GM23338 (cell line): ENCODE measurements at regions not wholly inside any gene's neighbourhood (a gene's known extent, or its start where the extent isn't known, plus 50 kb on each side); places are given as distances from the start of the nearest gene placed in this dataset.

ENCODE experiments used
- ATAC-seq: fragments of 200-7000 bp; cut with Tn5 transposase; 3 replicates; pipeline ENCODE4 v1.9.1; 2020
- DNase-seq: peaks from one replicate; pipeline ENCODE4 v3.0.0-alpha.2; 2015; ENCODE audit warnings: low spot score
- H2AFZ ChIP-seq: fragments of 200-600 bp; sonication (generic); 2 replicates; pipeline ENCODE4 v1.8.0; 2016; ENCODE audit warnings: antibody characterized with exemption, mild to moderate bottlenecking, moderate library complexity
- H3F3A ChIP-seq: fragments of 200-600 bp; sonication (generic); replicated peaks from 2 replicates; pipeline ENCODE4 v1.8.0; 2017; ENCODE audit warnings: antibody characterized with exemption, mixed run types, low read depth
- H3K27ac ChIP-seq: fragments of 200-600 bp; sonication (generic); 2 replicates; pipeline ENCODE4 v1.6.1; 2016; ENCODE audit warnings: low read depth
- H3K27me3 ChIP-seq: fragments of 200-600 bp; sonication (generic); 2 replicates; pipeline ENCODE4 v1.8.0; 2016; ENCODE audit warnings: mild to moderate bottlenecking, mixed run types, moderate library complexity; ENCODE audit not compliant: insufficient read depth
- H3K36me3 ChIP-seq: fragments of 200-600 bp; sonication (generic); 2 replicates; pipeline ENCODE4 v1.8.0; 2016; ENCODE audit warnings: mild to moderate bottlenecking; ENCODE audit not compliant: insufficient read depth
- H3K4me1 ChIP-seq: fragments of 200-600 bp; sonication (generic); 2 replicates; pipeline ENCODE4 v1.8.0; 2016; ENCODE audit warnings: mild to moderate bottlenecking, moderate library complexity; ENCODE audit not compliant: insufficient read depth
- H3K4me2 ChIP-seq: fragments of 200-600 bp; sonication (generic); 2 replicates; pipeline ENCODE4 v1.7.1; 2017; ENCODE audit warnings: mixed run types
- H3K4me3 ChIP-seq: fragments of 200-600 bp; sonication (generic); 2 replicates; pipeline ENCODE4 v1.6.1; 2016; ENCODE audit warnings: mixed run types
- H3K79me2 ChIP-seq: fragments of 200-600 bp; sonication (generic); replicated peaks from 2 replicates; pipeline ENCODE4 v1.8.0; 2017; ENCODE audit warnings: mild to moderate bottlenecking; ENCODE audit not compliant: insufficient read depth
- H3K9me2 ChIP-seq: fragments of 200-600 bp; sonication (generic); 2 replicates; pipeline ENCODE4 v1.8.0; 2017; ENCODE audit not compliant: insufficient read depth
- H4K20me1 ChIP-seq: fragments of 200-600 bp; sonication (generic); replicated peaks from 2 replicates; pipeline ENCODE4 v1.8.0; 2017; ENCODE audit warnings: mild to moderate bottlenecking; ENCODE audit not compliant: insufficient read depth
- H3K27ac Mint-ChIP-seq: 2 replicates; pipeline ENCODE4 v1.8.0; 2020; ENCODE audit warnings: inconsistent platforms, mild to moderate bottlenecking, moderate library complexity, mixed read lengths
- H3K27me3 Mint-ChIP-seq: 3 replicates; pipeline ENCODE4 v1.8.0; 2022; ENCODE audit warnings: low read depth, mild to moderate bottlenecking, moderate library complexity, mixed read lengths, inconsistent platforms; ENCODE audit not compliant: insufficient read depth, poor library complexity
- H3K36me3 Mint-ChIP-seq: 3 replicates; pipeline ENCODE4 v1.8.0; 2021; ENCODE audit warnings: low read depth, mild to moderate bottlenecking, inconsistent platforms, moderate library complexity, mixed read lengths
- H3K4me1 Mint-ChIP-seq: 3 replicates; pipeline ENCODE4 v1.8.0; 2020; ENCODE audit warnings: mild to moderate bottlenecking, inconsistent platforms, mixed read lengths
- H3K4me3 Mint-ChIP-seq: 3 replicates; pipeline ENCODE4 v1.8.0; 2021; ENCODE audit warnings: moderate library complexity, mild to moderate bottlenecking, inconsistent platforms, mixed read lengths
- H3K9me3 Mint-ChIP-seq: 3 replicates; pipeline ENCODE4 v1.8.0; 2020; ENCODE audit warnings: moderate library complexity, mild to moderate bottlenecking, inconsistent platforms, mixed read lengths
- CTCF ChIP-seq, 2 experiments: fragments of 200-600 bp in 1 of 2; sonication (generic) in 1 of 2; conservative IDR thresholded peaks; 2 replicates each; pipeline versions ENCODE4 v1.5.1 to v1.6.1; 2016 to 2017; ENCODE audit warnings: antibody characterized with exemption in 2 of 2, low read depth in 2 of 2, mild to moderate bottlenecking in 2 of 2, moderate library complexity in 1 of 2
- ETS1 ChIP-seq: IDR thresholded peaks from 2 replicates; pipeline ENCODE4 v1.6.1; 2016; ENCODE audit warnings: antibody characterized with exemption
- EZH2phosphoT487 ChIP-seq: fragments of 200-600 bp; sonication (generic); IDR thresholded peaks from one replicate; pipeline ENCODE4 v1.8.1; 2018; ENCODE audit warnings: antibody characterized with exemption; ENCODE audit not compliant: unreplicated experiment
- STAT1 ChIP-seq: IDR thresholded peaks from one replicate; pipeline ENCODE4 v1.6.1; 2016; ENCODE audit warnings: antibody characterized with exemption; ENCODE audit not compliant: unreplicated experiment
- ZNF114 ChIP-seq: fragments of 250-450 bp; sonication (Bioruptor Pico); IDR thresholded peaks from 2 replicates; pipeline ENCODE4 v1.5.0; 2020; ENCODE audit warnings: mild to moderate bottlenecking, moderate library complexity
- ZNF331 ChIP-seq: fragments of 250-450 bp; sonication (Bioruptor Pico); IDR thresholded peaks from 2 replicates; pipeline ENCODE4 v1.5.0; 2020; ENCODE audit warnings: low read depth, mild to moderate bottlenecking, moderate library complexity

DNA sequence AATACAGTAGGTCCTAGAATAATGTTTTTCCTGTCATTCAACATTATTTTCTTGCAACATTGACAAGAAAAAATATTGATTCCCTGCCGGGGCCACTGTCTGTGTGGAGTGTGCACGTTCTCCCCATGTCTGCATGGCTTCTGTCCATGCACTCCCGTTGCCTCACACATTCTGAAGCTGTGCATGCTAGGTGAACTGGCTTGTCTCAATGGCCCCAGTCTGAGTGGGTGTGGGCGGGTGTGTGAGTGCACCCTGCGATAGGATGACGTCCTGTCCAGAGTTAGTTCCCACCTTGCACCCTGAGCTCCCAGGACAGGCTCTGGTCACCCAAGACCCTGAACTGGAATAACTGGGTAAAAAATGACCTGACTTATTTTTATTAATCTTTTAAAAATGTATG lies 186.1 kb downstream of the CAND1 start:
- peaks cover 7% of the 10 kb centered on the region for H3K27me3 Mint-ChIP-seq
- 0 out of 2 replicates have a peak, but pooled peaks cover 10% of the 10 kb centered on the region for H3K9me2 ChIP-seq
- no peaks in the 10 kb centered on the region for H3K9me3 Mint-ChIP-seq
- H3K36me3 Mint-ChIP-seq, result no peaks in the 10 kb centered on the region
- TF ChIP-seq STAT1, result no peak
- no peak for TF ChIP-seq EZH2phosphoT487
- TF ChIP-seq ZNF331 (CRISPR knock-in tag), result no peak
- no peak for TF ChIP-seq ETS1
- TF ChIP-seq CTCF (conservative IDR thresholded peaks at IDR 0.05; ENCODE audit: low read depth in 2 of 2), result no peak
- DNase-seq, result no peak
- H3K36me3 ChIP-seq, result no peaks in the 10 kb centered on the region
- no peaks in the 10 kb centered on the region for H3F3A ChIP-seq
- 0 out of 3 replicates have a peak, but pooled peaks cover 3% of the 10 kb centered on the region for H3K4me1 Mint-ChIP-seq
- no peak overlapping the region for H3K27ac ChIP-seq
- H3K27me3 ChIP-seq, result no peaks in the 10 kb centered on the region
- H3K27ac Mint-ChIP-seq, result no peak overlapping the region
- no peak overlapping the region for H3K4me3 ChIP-seq
- H3K79me2 ChIP-seq, result no peaks in the 10 kb centered on the region
- H2AFZ ChIP-seq, result no peak overlapping the region
- ATAC-seq, result no peak
- no peaks in the 10 kb centered on the region for H3K4me1 ChIP-seq
- no peaks in the 10 kb centered on the region for H4K20me1 ChIP-seq
- H3K4me2 ChIP-seq, result no peak overlapping the region
- no peak overlapping the region for H3K4me3 Mint-ChIP-seq

DNA sequence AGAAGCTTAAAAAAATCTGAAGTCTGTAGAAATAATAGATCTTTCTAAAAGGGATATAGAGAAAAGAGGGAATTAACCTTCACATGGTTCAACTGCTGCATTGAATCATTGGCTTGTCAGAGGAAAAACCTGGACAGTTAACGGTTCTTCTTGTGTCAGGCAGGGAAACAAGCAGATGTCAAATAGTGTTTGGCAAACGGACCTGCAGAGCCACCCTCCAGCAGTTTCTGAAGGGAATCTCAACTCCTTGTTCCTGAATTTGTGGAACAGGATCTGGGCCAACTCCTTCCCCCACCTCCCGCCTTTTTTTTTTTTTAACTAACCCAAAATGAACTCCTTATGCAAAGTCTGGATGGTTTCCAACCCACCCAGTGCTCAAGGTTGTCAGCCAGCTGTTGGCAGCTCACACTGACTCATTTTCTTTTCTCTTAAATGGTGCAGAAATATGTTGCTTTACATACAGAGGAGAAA lies 187.3 kb downstream of the CAND1 start:
- H3K4me3 Mint-ChIP-seq, result no peak overlapping the region
- TF ChIP-seq ZNF331 (CRISPR knock-in tag) (no peak), CTCF (conservative IDR thresholded peaks at IDR 0.05; ENCODE audit: low read depth in 2 of 2) (no peak), ZNF114 (CRISPR knock-in tag) (no peak)
- H3K27ac Mint-ChIP-seq, result no peak overlapping the region
- H2AFZ ChIP-seq, result 0 out of 2 replicates have a peak overlapping the region, but pooled peaks have one; percentile 35
- H3F3A ChIP-seq, result no peaks in the 10 kb centered on the region
- H3K4me3 ChIP-seq, result no peak overlapping the region
- H3K9me2 ChIP-seq, result 0 out of 2 replicates have a peak, but pooled peaks cover 10% of the 10 kb centered on the region
- ATAC-seq (no peak), DNase-seq (no peak)
- no peaks in the 10 kb centered on the region for H3K4me1 ChIP-seq
- peaks cover 7% of the 10 kb centered on the region for H3K27me3 Mint-ChIP-seq
- no peak overlapping the region for H3K27ac ChIP-seq
- no peak overlapping the region for H3K4me2 ChIP-seq
- H3K36me3 ChIP-seq, result no peaks in the 10 kb centered on the region
- no peaks in the 10 kb centered on the region for H3K79me2 ChIP-seq
- H3K36me3 Mint-ChIP-seq, result no peaks in the 10 kb centered on the region
- H3K27me3 ChIP-seq, result no peaks in the 10 kb centered on the region
- no peaks in the 10 kb centered on the region for H4K20me1 ChIP-seq
- H3K4me1 Mint-ChIP-seq, result 0 out of 3 replicates have a peak, but pooled peaks cover 3% of the 10 kb centered on the region
- no peaks in the 10 kb centered on the region for H3K9me3 Mint-ChIP-seq
